ENCODE measurements at regions not wholly inside any gene's neighbourhood (a gene's known extent, or its start where the extent isn't known, plus 50 kb on each side); places are given as distances from the start of the nearest gene placed in this dataset.

- Histone ChIP-seq H3K9ac (ENCODE audit: low read length) (no peak overlapping the region), H3K27me3 (ENCODE audit: control insufficient read depth, insufficient read depth, low read length) (peaks cover 14% of the 10 kb centered on the region), H3K4me1 (ENCODE audit: control insufficient read depth, low read depth, low read length) (peaks cover 33% of the 10 kb centered on the region), H3K4me3 (ENCODE audit: low read length) (no peak overlapping the region), H3K27ac (ENCODE audit: low read length) (no peak overlapping the region), H3K36me3 (ENCODE audit: control insufficient read depth, low read depth, low read length) (no peaks in the 10 kb centered on the region), H3K9me3 (ENCODE audit: control insufficient read depth, low read depth, low read length) (no peaks in the 10 kb centered on the region)
Measured at GRCh38 chr1:94622757-94623156, 81.2 kb upstream of the F3 start.

DNA sequence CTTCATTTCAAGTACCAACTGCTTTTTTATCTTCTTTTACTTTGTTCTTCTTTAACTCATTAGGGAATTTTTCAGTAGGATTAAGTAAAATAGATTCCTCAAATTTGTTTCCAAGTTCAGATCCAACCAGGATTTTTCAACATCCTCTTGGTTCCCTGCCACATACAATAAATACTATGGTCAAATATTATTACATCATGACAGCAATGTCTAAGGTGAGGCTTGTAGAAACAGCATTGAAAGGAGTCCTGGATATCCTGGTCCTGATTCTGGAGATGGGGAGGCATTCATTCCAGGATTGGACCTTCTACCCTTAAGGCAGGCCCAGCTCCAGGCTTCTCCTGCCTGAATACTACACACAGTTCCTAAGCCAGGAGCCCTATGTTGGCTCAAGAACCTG is 80.2 kb upstream of the F3 start:
- Histone ChIP-seq H3K27ac (ENCODE audit: low read length) (no peak overlapping the region), H3K36me3 (ENCODE audit: control insufficient read depth, low read depth, low read length) (no peaks in the 10 kb centered on the region), H3K9me3 (ENCODE audit: control insufficient read depth, low read depth, low read length) (no peaks in the 10 kb centered on the region), H3K27me3 (ENCODE audit: control insufficient read depth, insufficient read depth, low read length) (peaks cover 14% of the 10 kb centered on the region), H3K9ac (ENCODE audit: low read length) (no peak overlapping the region), H3K4me1 (ENCODE audit: control insufficient read depth, low read depth, low read length) (peaks cover 33% of the 10 kb centered on the region), H3K4me3 (ENCODE audit: low read length) (no peak overlapping the region)

- no peaks in the 10 kb centered on the region for H3K9me3 ChIP-seq (ENCODE audit: control insufficient read depth, low read depth, low read length)
- H3K27ac ChIP-seq (ENCODE audit: low read length) = no peak overlapping the region
- H3K4me1 ChIP-seq (ENCODE audit: control insufficient read depth, low read depth, low read length) = peaks cover 33% of the 10 kb centered on the region
- H3K9ac ChIP-seq (ENCODE audit: low read length) = no peak overlapping the region
- no peaks in the 10 kb centered on the region for H3K36me3 ChIP-seq (ENCODE audit: control insufficient read depth, low read depth, low read length)
- H3K4me3 ChIP-seq (ENCODE audit: low read length) = no peak overlapping the region
- peaks cover 14% of the 10 kb centered on the region for H3K27me3 ChIP-seq (ENCODE audit: control insufficient read depth, insufficient read depth, low read length)
Measured at GRCh38 chr1:94621395-94621794, 79.8 kb upstream of the F3 start.

DNA sequence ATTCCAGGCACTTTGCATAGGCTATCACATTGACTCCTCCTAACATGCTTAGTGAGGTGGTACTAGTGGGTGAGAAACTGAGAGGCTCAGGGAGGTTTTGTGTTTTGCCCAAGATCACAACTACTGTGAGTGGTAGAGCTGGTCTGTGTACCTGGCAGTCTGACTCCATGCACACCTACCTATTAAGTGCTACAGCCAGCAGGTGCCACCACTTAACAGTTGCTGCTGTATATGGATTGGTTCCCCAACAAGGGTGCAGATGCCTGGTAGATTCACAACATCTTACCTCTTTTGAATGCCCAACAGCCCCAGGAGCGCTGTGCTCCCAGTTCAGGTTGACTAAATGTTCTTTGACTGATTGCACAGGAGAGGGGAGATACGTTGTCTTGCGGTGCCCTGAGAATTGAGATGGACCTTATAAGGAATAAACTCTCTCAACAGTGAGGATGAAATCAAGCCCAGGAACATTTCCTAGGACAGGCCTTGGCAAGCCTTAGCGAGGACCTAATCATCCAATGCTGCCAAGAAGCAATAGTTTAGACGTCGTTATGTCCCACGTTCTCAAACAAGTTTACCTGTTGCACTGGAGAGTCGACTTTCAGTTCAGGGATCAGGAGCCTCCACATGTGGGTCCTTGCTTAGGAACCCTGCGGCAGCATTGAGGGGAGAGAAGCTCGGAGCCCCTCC is 78.9 kb upstream of the F3 start:
- peaks cover 14% of the 10 kb centered on the region for H3K27me3 ChIP-seq (ENCODE audit: control insufficient read depth, insufficient read depth, low read length)
- H3K9me3 ChIP-seq (ENCODE audit: control insufficient read depth, low read depth, low read length) = no peaks in the 10 kb centered on the region
- no peaks in the 10 kb centered on the region for H3K36me3 ChIP-seq (ENCODE audit: control insufficient read depth, low read depth, low read length)
- H3K27ac ChIP-seq (ENCODE audit: low read length) = no peak overlapping the region
- H3K4me1 ChIP-seq (ENCODE audit: control insufficient read depth, low read depth, low read length) = peaks cover 30% of the 10 kb centered on the region
- H3K9ac ChIP-seq (ENCODE audit: low read length) = no peak overlapping the region
- no peak overlapping the region for H3K4me3 ChIP-seq (ENCODE audit: low read length)

- H3K36me3 ChIP-seq (ENCODE audit: control insufficient read depth, low read depth, low read length) = no peaks in the 10 kb centered on the region
- no peak overlapping the region for H3K4me3 ChIP-seq (ENCODE audit: low read length)
- no peak overlapping the region for H3K9ac ChIP-seq (ENCODE audit: low read length)
- no peaks in the 10 kb centered on the region for H3K9me3 ChIP-seq (ENCODE audit: control insufficient read depth, low read depth, low read length)
- no peak overlapping the region for H3K27ac ChIP-seq (ENCODE audit: low read length)
- H3K4me1 ChIP-seq (ENCODE audit: control insufficient read depth, low read depth, low read length) = peaks cover 22% of the 10 kb centered on the region
- peaks cover 14% of the 10 kb centered on the region for H3K27me3 ChIP-seq (ENCODE audit: control insufficient read depth, insufficient read depth, low read length)
Measured at GRCh38 chr1:94619731-94620130, 78.2 kb upstream of the F3 start.

GRCh38 chr1:94617957-94618739 is 76.6 kb upstream of the F3 start:
- Histone ChIP-seq H3K4me3 (ENCODE audit: low read length) (no peak overlapping the region), H3K4me1 (ENCODE audit: control insufficient read depth, low read depth, low read length) (peaks cover 8% of the 10 kb centered on the region), H3K36me3 (ENCODE audit: control insufficient read depth, low read depth, low read length) (no peaks in the 10 kb centered on the region), H3K27me3 (ENCODE audit: control insufficient read depth, insufficient read depth, low read length) (peaks cover 14% of the 10 kb centered on the region), H3K9ac (ENCODE audit: low read length) (no peak overlapping the region), H3K9me3 (ENCODE audit: control insufficient read depth, low read depth, low read length) (no peaks in the 10 kb centered on the region), H3K27ac (ENCODE audit: low read length) (no peak overlapping the region)

- Histone ChIP-seq H3K9ac (ENCODE audit: low read length) (no peak overlapping the region), H3K9me3 (ENCODE audit: control insufficient read depth, low read depth, low read length) (no peaks in the 10 kb centered on the region), H3K36me3 (ENCODE audit: control insufficient read depth, low read depth, low read length) (no peaks in the 10 kb centered on the region), H3K4me1 (ENCODE audit: control insufficient read depth, low read depth, low read length) (no peaks in the 10 kb centered on the region), H3K27ac (ENCODE audit: low read length) (no peak overlapping the region), H3K27me3 (ENCODE audit: control insufficient read depth, insufficient read depth, low read length) (peaks cover 5% of the 10 kb centered on the region), H3K4me3 (ENCODE audit: low read length) (no peak overlapping the region)
Measured at GRCh38 chr1:94617134-94617805, 75.7 kb upstream of the F3 start.

- no peaks in the 10 kb centered on the region for H3K9me3 ChIP-seq (ENCODE audit: control insufficient read depth, low read depth, low read length)
- H3K4me3 ChIP-seq (ENCODE audit: low read length) = no peak overlapping the region
- H3K27me3 ChIP-seq (ENCODE audit: control insufficient read depth, insufficient read depth, low read length) = no peaks in the 10 kb centered on the region
- no peak overlapping the region for H3K9ac ChIP-seq (ENCODE audit: low read length)
- no peaks in the 10 kb centered on the region for H3K36me3 ChIP-seq (ENCODE audit: control insufficient read depth, low read depth, low read length)
- H3K4me1 ChIP-seq (ENCODE audit: control insufficient read depth, low read depth, low read length) = no peaks in the 10 kb centered on the region
- no peak overlapping the region for H3K27ac ChIP-seq (ENCODE audit: low read length)
Measured at GRCh38 chr1:94616506-94616905, 74.9 kb upstream of the F3 start.

GRCh38 chr1:94614996-94615395 is 73.4 kb upstream of the F3 start:
- Histone ChIP-seq H3K27ac (ENCODE audit: low read length) (no peak overlapping the region), H3K4me3 (ENCODE audit: low read length) (no peak overlapping the region), H3K4me1 (ENCODE audit: control insufficient read depth, low read depth, low read length) (no peaks in the 10 kb centered on the region), H3K9me3 (ENCODE audit: control insufficient read depth, low read depth, low read length) (no peaks in the 10 kb centered on the region), H3K9ac (ENCODE audit: low read length) (no peak overlapping the region), H3K27me3 (ENCODE audit: control insufficient read depth, insufficient read depth, low read length) (no peaks in the 10 kb centered on the region), H3K36me3 (ENCODE audit: control insufficient read depth, low read depth, low read length) (no peaks in the 10 kb centered on the region)

- no peaks in the 10 kb centered on the region for H3K9me3 ChIP-seq (ENCODE audit: control insufficient read depth, low read depth, low read length)
- no peaks in the 10 kb centered on the region for H3K27me3 ChIP-seq (ENCODE audit: control insufficient read depth, insufficient read depth, low read length)
- H3K9ac ChIP-seq (ENCODE audit: low read length) = no peak overlapping the region
- H3K27ac ChIP-seq (ENCODE audit: low read length) = no peak overlapping the region
- H3K4me3 ChIP-seq (ENCODE audit: low read length) = no peak overlapping the region
- H3K36me3 ChIP-seq (ENCODE audit: control insufficient read depth, low read depth, low read length) = no peaks in the 10 kb centered on the region
- peaks cover 2% of the 10 kb centered on the region for H3K4me1 ChIP-seq (ENCODE audit: control insufficient read depth, low read depth, low read length)
Measured at GRCh38 chr1:94614168-94614815, 72.7 kb upstream of the F3 start.

GRCh38 chr1:94612525-94613204 is 71.1 kb upstream of the F3 start:
- Histone ChIP-seq H3K4me1 (ENCODE audit: control insufficient read depth, low read depth, low read length) (peaks cover 6% of the 10 kb centered on the region), H3K27ac (ENCODE audit: low read length) (no peak overlapping the region), H3K27me3 (ENCODE audit: control insufficient read depth, insufficient read depth, low read length) (no peaks in the 10 kb centered on the region), H3K9me3 (ENCODE audit: control insufficient read depth, low read depth, low read length) (no peaks in the 10 kb centered on the region), H3K36me3 (ENCODE audit: control insufficient read depth, low read depth, low read length) (no peaks in the 10 kb centered on the region), H3K9ac (ENCODE audit: low read length) (no peak overlapping the region), H3K4me3 (ENCODE audit: low read length) (no peak overlapping the region)
